Endothelial cell of umbilical vein (primary cell): ENCODE measurements at regions not wholly inside any gene's neighbourhood (a gene's known extent, or its start where the extent isn't known, plus 50 kb on each side); places are given as distances from the start of the nearest gene placed in this dataset.

Source experiments
- BruUV-seq: library from RNA; stranded (reverse); fragments of 400-500 nt; replicated peaks from 2 replicates; lab custom pipeline; 2021; lab: Mats Ljungman, UMichigan
- CTCF ChIA-PET: fragments of 300-600, 350-600 bp; sonication (Branson Sonifier 250); formaldehyde crosslinking; loops from one replicate; lab custom pipeline; 2021; ENCODE audit warnings: antibody characterized with exemption, inconsistent platforms; lab: Charles Lee
- POLR2A ChIA-PET: fragments of 300-600, 350-600 bp; sonication (Branson Sonifier 250); formaldehyde crosslinking; loops from one replicate; lab custom pipeline; 2021; ENCODE audit warnings: antibody characterized with exemption, inconsistent platforms; lab: Charles Lee
- DNase-seq: peaks from one replicate; pipeline ENCODE4 v3.0.0-alpha.2; 2011; ENCODE audit warnings: low read depth, low spot score
- FAIRE-seq: peaks from 2 replicates; lab custom pipeline; 2011; peaks lifted over from hg19 to GRCh38; lab: Jason Lieb, UNC
- H2AFZ ChIP-seq: 2 replicates; pipeline ENCODE4 v1.6.0; 2012; ENCODE audit warnings: low read depth, low read length, control low read depth, inconsistent platforms
- H3K27ac ChIP-seq: 2 replicates; pipeline ENCODE4 v1.5.1; 2011; ENCODE audit warnings: low read depth, mild to moderate bottlenecking, control low read depth, low read length, moderate library complexity; ENCODE audit not compliant: insufficient read depth
- H3K27me3 ChIP-seq, 2 experiments: 2 replicates each; pipeline versions ENCODE4 v1.6.0 to v1.6.1; 2011; ENCODE audit warnings: low read length in 2 of 2, mixed read lengths in 1 of 2; ENCODE audit not compliant: control insufficient read depth in 2 of 2, insufficient read depth in 2 of 2
- H3K36me3 ChIP-seq, 2 experiments: 2 replicates in 1 of 2; 3 replicates in 1 of 2; pipeline ENCODE4 v1.5.1; 2011; ENCODE audit warnings: low read length in 2 of 2, mild to moderate bottlenecking in 1 of 2, moderate library complexity in 1 of 2; ENCODE audit not compliant: control insufficient read depth in 2 of 2, insufficient read depth in 2 of 2; ENCODE audit errors: extremely low read depth in 1 of 2
- H3K4me1 ChIP-seq: 3 replicates; pipeline ENCODE4 v1.5.1; 2011; ENCODE audit warnings: mild to moderate bottlenecking, low read length; ENCODE audit not compliant: control insufficient read depth, insufficient read depth; ENCODE audit errors: extremely low read depth
- H3K4me2 ChIP-seq: 2 replicates; pipeline ENCODE4 v1.6.1; 2011; ENCODE audit warnings: low read length, control low read depth, mixed read lengths; ENCODE audit not compliant: insufficient read depth
- H3K4me3 ChIP-seq, 3 experiments: fragments of 200-600 bp in 1 of 3; sonication (generic), shearing (Covaris generic) in 1 of 3; replicated peaks in 1 of 3; 2 replicates each; pipeline ENCODE4 v1.5.1; 2011 to 2016; ENCODE audit warnings: control low read depth in 3 of 3, low read length in 3 of 3, mild to moderate bottlenecking in 2 of 3, inconsistent platforms in 1 of 3, low read depth in 1 of 3, moderate library complexity in 1 of 3; ENCODE audit not compliant: insufficient read depth in 1 of 3
- H3K79me2 ChIP-seq: 2 replicates; pipeline ENCODE4 v1.6.0; 2012; ENCODE audit warnings: low read length, inconsistent platforms; ENCODE audit not compliant: control insufficient read depth, insufficient read depth
- H3K9ac ChIP-seq: replicated peaks from 2 replicates; pipeline ENCODE3; 2011; ENCODE audit warnings: low read length, control low read depth; ENCODE audit not compliant: insufficient read depth; ENCODE audit errors: extremely low read depth
- H3K9me1 ChIP-seq: replicated peaks from 3 replicates; pipeline ENCODE4 v1.6.0; 2011; ENCODE audit warnings: mild to moderate bottlenecking, low read length; ENCODE audit not compliant: control insufficient read depth, insufficient read depth; ENCODE audit errors: extremely low read depth
- H3K9me3 ChIP-seq: replicated peaks from 2 replicates; pipeline ENCODE4 v1.5.1; 2012; ENCODE audit warnings: low read length, inconsistent platforms; ENCODE audit not compliant: control insufficient read depth, insufficient read depth
- H4K20me1 ChIP-seq: replicated peaks from 2 replicates; pipeline ENCODE3; 2011; ENCODE audit warnings: mild to moderate bottlenecking, low read length; ENCODE audit not compliant: control insufficient read depth, insufficient read depth; ENCODE audit errors: extremely low read depth
- EZH2 ChIP-seq: IDR thresholded peaks from 2 replicates; pipeline ENCODE4 v1.6.1; 2012; ENCODE audit warnings: borderline replicate concordance, low read depth, mild to moderate bottlenecking, moderate library complexity, low read length, inconsistent platforms; ENCODE audit not compliant: severe bottlenecking
- FOS ChIP-seq: IDR thresholded peaks from 2 replicates; pipeline ENCODE4 v1.6.1; 2011; ENCODE audit warnings: mild to moderate bottlenecking, low read length, moderate library complexity, borderline replicate concordance; ENCODE audit not compliant: insufficient read depth
- GATA2 ChIP-seq: IDR thresholded peaks from 2 replicates; pipeline ENCODE4 v1.7.0; 2011; ENCODE audit warnings: low read depth, mild to moderate bottlenecking, moderate library complexity, mixed read lengths, low read length; ENCODE audit not compliant: insufficient read length, insufficient read depth
- JUN ChIP-seq: IDR thresholded peaks from 2 replicates; pipeline ENCODE4 v1.6.1; 2011; ENCODE audit warnings: borderline replicate concordance, low read depth; ENCODE audit not compliant: insufficient read length, insufficient read depth
- MYC ChIP-seq: IDR thresholded peaks from one replicate; pipeline ENCODE4 v1.6.1; 2011; ENCODE audit warnings: mild to moderate bottlenecking, low read depth, low read length
- POLR2A ChIP-seq: IDR thresholded peaks from 2 replicates; pipeline ENCODE4 v1.6.1; 2012; ENCODE audit warnings: low read depth, mild to moderate bottlenecking, control low read depth, low read length
- POLR2AphosphoS5 ChIP-seq: IDR thresholded peaks from 2 replicates; pipeline ENCODE4 v1.6.1; 2012; ENCODE audit warnings: low read depth, mild to moderate bottlenecking, control low read depth, low read length, moderate library complexity; ENCODE audit not compliant: insufficient read depth
- dilution Hi-C: fragments of 300-500 bp; cut with MboI; formaldehyde crosslinking; loops from one replicate; pipeline ENCODE4 v1.15.0; 2019; ENCODE audit warnings: low sequenced_read_pairs; ENCODE audit not compliant: extremely low pct_ligation_motif_present
- intact Hi-C: fragments of 100-400 bp; cut with micrococcal nuclease; formaldehyde crosslinking; loops from one replicate; pipeline ENCODE4 v1.10.0; 2022
- TF ChIP-seq, protein P1 (sequence below): IDR thresholded peaks from 2 replicates; pipeline ENCODE4 v1.6.1; 2011; ENCODE audit not compliant: insufficient read depth, insufficient read length
- TF ChIP-seq, protein P2 (sequence below), 2 donors: IDR thresholded peaks; 1 replicate in 1 of 2; 2 replicates in 1 of 2; pipeline ENCODE4 v1.5.1; 2011; ENCODE audit warnings: low read length in 2 of 2, mild to moderate bottlenecking in 2 of 2, moderate library complexity in 2 of 2, control low read depth in 1 of 2, inconsistent platforms in 1 of 2, low read depth in 1 of 2; ENCODE audit not compliant: insufficient read depth in 1 of 2; ENCODE audit errors: extremely low read depth in 1 of 2

DNA sequence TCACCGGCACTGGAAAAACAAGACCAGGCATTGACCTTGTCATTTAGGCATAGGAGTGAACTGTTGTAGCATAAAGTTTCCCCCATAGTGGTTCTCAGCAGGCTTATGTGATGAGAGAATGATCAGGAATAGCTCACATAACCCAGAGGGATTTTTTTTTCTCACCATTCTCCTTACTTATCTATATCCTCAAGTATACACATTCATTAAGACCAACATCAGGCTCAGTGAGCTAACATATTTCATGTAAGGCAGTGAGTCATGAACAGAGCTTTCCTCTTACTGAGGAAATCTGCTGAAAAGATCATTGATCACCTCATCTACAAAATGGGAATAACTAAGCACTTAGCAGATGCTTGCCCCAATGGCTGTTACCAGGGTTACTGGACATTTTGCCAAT lies 396.6 kb upstream of the TMCO5A start:
- Histone ChIP-seq H3K4me3 (no peak overlapping the region), H3K79me2 (no peaks in the 10 kb centered on the region), H3K9me3 (no peaks in the 10 kb centered on the region), H3K4me1 (no peaks in the 10 kb centered on the region), H3K27me3 (no peaks in the 10 kb centered on the region), H3K9ac (no peak overlapping the region), H3K36me3 (no peaks in the 10 kb centered on the region), H2AFZ (no peak overlapping the region), H4K20me1 (no peaks in the 10 kb centered on the region), H3K4me2 (no peak overlapping the region), H3K27ac (no peak overlapping the region), H3K9me1 (no peaks in the 10 kb centered on the region)
- DNase-seq (no peak), FAIRE-seq (no peak)
- TF ChIP-seq, protein P1, sequence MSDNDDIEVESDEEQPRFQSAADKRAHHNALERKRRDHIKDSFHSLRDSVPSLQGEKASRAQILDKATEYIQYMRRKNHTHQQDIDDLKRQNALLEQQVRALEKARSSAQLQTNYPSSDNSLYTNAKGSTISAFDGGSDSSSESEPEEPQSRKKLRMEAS = no peak
- TF ChIP-seq POLR2AphosphoS5 (no peak), MYC (no peak), POLR2A (no peak), EZH2 (no peak), FOS (no peak), GATA2 (no peak), JUN (no peak)
- TF ChIP-seq, protein P2, sequence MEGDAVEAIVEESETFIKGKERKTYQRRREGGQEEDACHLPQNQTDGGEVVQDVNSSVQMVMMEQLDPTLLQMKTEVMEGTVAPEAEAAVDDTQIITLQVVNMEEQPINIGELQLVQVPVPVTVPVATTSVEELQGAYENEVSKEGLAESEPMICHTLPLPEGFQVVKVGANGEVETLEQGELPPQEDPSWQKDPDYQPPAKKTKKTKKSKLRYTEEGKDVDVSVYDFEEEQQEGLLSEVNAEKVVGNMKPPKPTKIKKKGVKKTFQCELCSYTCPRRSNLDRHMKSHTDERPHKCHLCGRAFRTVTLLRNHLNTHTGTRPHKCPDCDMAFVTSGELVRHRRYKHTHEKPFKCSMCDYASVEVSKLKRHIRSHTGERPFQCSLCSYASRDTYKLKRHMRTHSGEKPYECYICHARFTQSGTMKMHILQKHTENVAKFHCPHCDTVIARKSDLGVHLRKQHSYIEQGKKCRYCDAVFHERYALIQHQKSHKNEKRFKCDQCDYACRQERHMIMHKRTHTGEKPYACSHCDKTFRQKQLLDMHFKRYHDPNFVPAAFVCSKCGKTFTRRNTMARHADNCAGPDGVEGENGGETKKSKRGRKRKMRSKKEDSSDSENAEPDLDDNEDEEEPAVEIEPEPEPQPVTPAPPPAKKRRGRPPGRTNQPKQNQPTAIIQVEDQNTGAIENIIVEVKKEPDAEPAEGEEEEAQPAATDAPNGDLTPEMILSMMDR (IDR thresholded peaks at IDR 0.05; ENCODE audit: extremely low read depth in 1 of 2, insufficient read depth in 1 of 2, low read depth in 1 of 2, low read length in 2 of 2) = no peak
- BruUV-seq = no TSS peak
- ChIA-PET CTCF (interaction anchor here (1.6 kb wide), 1 partner anchor 23 kb away, joined by 3 read pairs; no protein-coding TSS in a partner anchor), POLR2A (no interaction called here)
- intact Hi-C loops = no loop called here
- dilution Hi-C loops = no loop called here
